Kidney epithelial cell (primary cell): ENCODE measurements at regions not wholly inside any gene's neighbourhood (a gene's known extent, or its start where the extent isn't known, plus 50 kb on each side); places are given as distances from the start of the nearest gene placed in this dataset.

Experiments used
- DNase-seq: peaks from one replicate; pipeline ENCODE4 v3.0.0-alpha.2; 2010; ENCODE audit warnings: low read depth
- H3K27me3 ChIP-seq: 2 replicates; pipeline ENCODE4 v1.6.0; 2011; ENCODE audit warnings: low read length; ENCODE audit not compliant: control insufficient read depth, insufficient read depth
- H3K36me3 ChIP-seq: 2 replicates; pipeline ENCODE4 v1.5.1; 2011; ENCODE audit warnings: low read length; ENCODE audit not compliant: control insufficient read depth, insufficient read depth
- H3K4me3 ChIP-seq: 2 replicates; pipeline ENCODE4 v1.5.1; 2011; ENCODE audit warnings: low read depth, mild to moderate bottlenecking, control low read depth, low read length
- CTCF ChIP-seq: IDR thresholded peaks from 2 replicates; pipeline ENCODE4 v1.5.1; 2011; ENCODE audit warnings: mild to moderate bottlenecking, moderate library complexity, low read length, control low read depth, inconsistent platforms; ENCODE audit not compliant: insufficient read depth, poor library complexity, severe bottlenecking

GRCh38 chr4:11497212-11497806, 68.6 kb upstream of the HS3ST1 start:
- H3K27me3 ChIP-seq: no peaks in the 10 kb centered on the region
- TF ChIP-seq CTCF: no peak
- no peak for DNase-seq
- H3K36me3 ChIP-seq: no peaks in the 10 kb centered on the region
- H3K4me3 ChIP-seq: no peak overlapping the region

GRCh38 chr4:11496351-11496829, 67.7 kb upstream of the HS3ST1 start:
- TF ChIP-seq CTCF: no peak
- H3K27me3 ChIP-seq: no peaks in the 10 kb centered on the region
- no peaks in the 10 kb centered on the region for H3K36me3 ChIP-seq
- no peak for DNase-seq
- no peak overlapping the region for H3K4me3 ChIP-seq

- no peak for TF ChIP-seq CTCF
Observed at GRCh38 chr4:11495818-11496217, 67.1 kb upstream of the HS3ST1 start.

GRCh38 chr4:11495291-11495690, 66.6 kb upstream of the HS3ST1 start:
- TF ChIP-seq CTCF: no peak
- Histone ChIP-seq H3K4me3 (no peak overlapping the region), H3K36me3 (no peaks in the 10 kb centered on the region), H3K27me3 (no peaks in the 10 kb centered on the region)
- no peak for DNase-seq

More at GRCh38 chr4:11495818-11496217, 67.1 kb upstream of the HS3ST1 start:
- Histone ChIP-seq H3K36me3 (no peaks in the 10 kb centered on the region), H3K27me3 (no peaks in the 10 kb centered on the region), H3K4me3 (no peak overlapping the region)
- no peak for DNase-seq

GRCh38 chr4:11494232-11494631, 65.5 kb upstream of the HS3ST1 start:
- DNase-seq: no peak
- H3K27me3 ChIP-seq: no peaks in the 10 kb centered on the region
- no peaks in the 10 kb centered on the region for H3K36me3 ChIP-seq
- no peak for TF ChIP-seq CTCF
- H3K4me3 ChIP-seq: no peak overlapping the region

- no peak for DNase-seq
- Histone ChIP-seq H3K27me3 (no peaks in the 10 kb centered on the region), H3K36me3 (no peaks in the 10 kb centered on the region), H3K4me3 (no peak overlapping the region)
- no peak for TF ChIP-seq CTCF
Observed at GRCh38 chr4:11489453-11490083, 60.9 kb upstream of the HS3ST1 start.
